Neuronal stem cell (in vitro differentiated cells): ENCODE measurements at regions not wholly inside any gene's neighbourhood (a gene's known extent, or its start where the extent isn't known, plus 50 kb on each side); places are given as distances from the start of the nearest gene placed in this dataset.
"Not testable (repeated sequence)": the region's sequence is repeated elsewhere in the genome, so short reads cannot be mapped to it uniquely, and the experiment has no call there.

Experiments
- DNase-seq: peaks from one replicate; pipeline ENCODE4 v3.0.0-alpha.2; 2013; ENCODE audit warnings: low spot score
- H2AFZ ChIP-seq: one replicate; pipeline ENCODE4 v1.6.1; 2013; ENCODE audit warnings: mild to moderate bottlenecking, low read length, inconsistent platforms
- H2AK5ac ChIP-seq: 2 replicates; pipeline ENCODE4 v1.6.1; 2013; ENCODE audit warnings: low read depth, mild to moderate bottlenecking, inconsistent platforms, low read length, moderate library complexity, mixed read lengths
- H2BK120ac ChIP-seq: 2 replicates; pipeline ENCODE4 v1.6.1; 2013; ENCODE audit warnings: low read depth, mild to moderate bottlenecking, inconsistent platforms, low read length, moderate library complexity, mixed read lengths
- H2BK12ac ChIP-seq: one replicate; pipeline ENCODE4 v1.6.1; 2013; ENCODE audit warnings: low read length, inconsistent platforms
- H2BK15ac ChIP-seq: 2 replicates; pipeline ENCODE4 v1.6.1; 2013; ENCODE audit warnings: mild to moderate bottlenecking, low read length, inconsistent platforms, mixed read lengths
- H2BK5ac ChIP-seq: one replicate; pipeline ENCODE4 v1.6.1; 2013; ENCODE audit warnings: inconsistent platforms, mild to moderate bottlenecking, low read length, moderate library complexity
- H3K14ac ChIP-seq: one replicate; pipeline ENCODE4 v1.6.1; 2013; ENCODE audit warnings: low read length, inconsistent platforms
- H3K18ac ChIP-seq: 2 replicates; pipeline ENCODE4 v1.6.1; 2013; ENCODE audit warnings: low read length, inconsistent platforms
- H3K23ac ChIP-seq: 2 replicates; pipeline ENCODE4 v1.6.1; 2013; ENCODE audit warnings: low read depth, mild to moderate bottlenecking, mixed read lengths, low read length, inconsistent platforms; ENCODE audit not compliant: poor library complexity
- H3K27ac ChIP-seq: replicated peaks from 3 replicates; pipeline ENCODE4 v1.5.1; 2013; ENCODE audit warnings: low read length, inconsistent platforms
- H3K27me3 ChIP-seq, 3 experiments: 2 replicates each; pipeline ENCODE4 v1.6.1; 2013; ENCODE audit warnings: low read length in 3 of 3, mild to moderate bottlenecking in 2 of 3, inconsistent platforms in 1 of 3, low read depth in 1 of 3, mixed read lengths in 1 of 3, moderate library complexity in 1 of 3; ENCODE audit not compliant: control insufficient read depth in 3 of 3, insufficient read depth in 3 of 3
- H3K36me3 ChIP-seq, 2 donors: replicated peaks in 1 of 2; 2 replicates each; pipeline ENCODE4 v1.6.1; 2013; ENCODE audit warnings: low read length in 2 of 2; ENCODE audit not compliant: control insufficient read depth in 2 of 2, insufficient read depth in 2 of 2
- H3K4ac ChIP-seq: 2 replicates; pipeline ENCODE4 v1.6.1; 2013; ENCODE audit warnings: inconsistent platforms, mild to moderate bottlenecking, low read length, moderate library complexity
- H3K4me1 ChIP-seq, 2 donors: 1 replicate in 1 of 2; 2 replicates in 1 of 2; pipeline ENCODE4 v1.6.1; 2013; ENCODE audit warnings: low read length in 2 of 2, low read depth in 1 of 2; ENCODE audit not compliant: control insufficient read depth in 2 of 2, insufficient read depth in 1 of 2
- H3K4me2 ChIP-seq: one replicate; pipeline ENCODE4 v1.6.1; 2013; ENCODE audit warnings: mild to moderate bottlenecking, low read length, inconsistent platforms; ENCODE audit not compliant: insufficient read depth, poor library complexity, severe bottlenecking
- H3K4me3 ChIP-seq, 2 donors: 2 replicates each; pipeline ENCODE4 v1.5.1; 2013; ENCODE audit warnings: low read length in 2 of 2, mild to moderate bottlenecking in 2 of 2, inconsistent platforms in 1 of 2, moderate library complexity in 1 of 2
- H3K79me1 ChIP-seq: one replicate; pipeline ENCODE4 v1.6.1; 2013; ENCODE audit warnings: low read depth, mild to moderate bottlenecking, inconsistent platforms, low read length, moderate library complexity
- H3K9ac ChIP-seq: one replicate; pipeline ENCODE4 v1.6.1; 2013; ENCODE audit warnings: mild to moderate bottlenecking, low read depth, low read length, inconsistent platforms; ENCODE audit not compliant: poor library complexity
- H3K9me3 ChIP-seq, 2 donors: replicated peaks in 1 of 2; 2 replicates each; pipeline versions ENCODE3 to v1.6.1; 2013; ENCODE audit warnings: low read length in 2 of 2, mild to moderate bottlenecking in 2 of 2, inconsistent platforms in 1 of 2, low read depth in 1 of 2, mixed read lengths in 1 of 2, moderate library complexity in 1 of 2; ENCODE audit not compliant: control insufficient read depth in 2 of 2, insufficient read depth in 1 of 2
- H4K8ac ChIP-seq: one replicate; pipeline ENCODE4 v1.6.1; 2013; ENCODE audit warnings: low read depth, mild to moderate bottlenecking, inconsistent platforms, low read length, moderate library complexity
- H4K91ac ChIP-seq: one replicate; pipeline ENCODE4 v1.6.1; 2013; ENCODE audit warnings: low read length, low read depth, mild to moderate bottlenecking, inconsistent platforms; ENCODE audit not compliant: poor library complexity
- WGBS, 2 donors: extraction: QIAGEN DNeasy Blood & Tissue Kit; methylation state at CpG; one replicate each; pipeline ENCODE4 v1.1.7; 2013; ENCODE audit warnings: missing lambda C conversion rate in 2 of 2, mixed read lengths in 1 of 2; ENCODE audit not compliant: insufficient read length in 2 of 2, insufficient replicate concordance in 1 of 2; ENCODE audit errors: extremely low coverage in 2 of 2; 5-methylcytosine and 5-hydroxymethylcytosine counted together

GRCh38 chr5:102592586-102592985, 93.8 kb upstream of the SLCO6A1 start:
- H2BK120ac ChIP-seq, H3K27me3 ChIP-seq, H3K14ac ChIP-seq, H3K4ac ChIP-seq, H3K27ac ChIP-seq, H3K23ac ChIP-seq, H3K4me2 ChIP-seq, H3K18ac ChIP-seq, H2BK15ac ChIP-seq, H2AFZ ChIP-seq, H3K9me3 ChIP-seq, H3K9ac ChIP-seq, H2BK12ac ChIP-seq, H3K4me1 ChIP-seq, H4K91ac ChIP-seq, H2AK5ac ChIP-seq, H3K36me3 ChIP-seq, DNase-seq, H2BK5ac ChIP-seq, H4K8ac ChIP-seq, H3K79me1 ChIP-seq, H3K4me3 ChIP-seq: not testable (repeated sequence)
- WGBS, 2 donors, result no CpG with 5 or more reads among the region's 3 CpGs

- H4K8ac ChIP-seq, result no peak overlapping the region
- no peak overlapping the region for H3K14ac ChIP-seq
- no peaks in the 10 kb centered on the region for H3K27me3 ChIP-seq
- H3K4me1 ChIP-seq, result no peaks in the 10 kb centered on the region
- H3K4ac ChIP-seq, result no peak overlapping the region
- no peak overlapping the region for H3K23ac ChIP-seq
- no peaks in the 10 kb centered on the region for H3K36me3 ChIP-seq
- no peak overlapping the region for H4K91ac ChIP-seq
- H2BK12ac ChIP-seq, result no peak overlapping the region
- WGBS, 2 donors, result no CpG with 5 or more reads among the region's 1 CpG
- no peak overlapping the region for H3K4me3 ChIP-seq
- no peak overlapping the region for H2AFZ ChIP-seq
- no peak overlapping the region for H2BK15ac ChIP-seq
- H3K9ac ChIP-seq, result no peak overlapping the region
- H3K27ac ChIP-seq, result no peak overlapping the region
- H3K18ac ChIP-seq, result no peak overlapping the region
- H2BK5ac ChIP-seq, result no peak overlapping the region
- H3K79me1 ChIP-seq, result no peaks in the 10 kb centered on the region
- no peak overlapping the region for H3K4me2 ChIP-seq
- H2AK5ac ChIP-seq, result no peak overlapping the region
- H3K9me3 ChIP-seq, result peaks cover 0 to 4% of the 10 kb centered on the region in 2 donors
- no peak overlapping the region for H2BK120ac ChIP-seq
- DNase-seq, result no peak
These were observed 95.4 kb upstream of the SLCO6A1 start for GRCh38 chr5:102594192-102594591.

- H3K14ac ChIP-seq, result no peak overlapping the region
- H3K4me2 ChIP-seq, result no peak overlapping the region
- H3K18ac ChIP-seq, result no peak overlapping the region
- no peaks in the 10 kb centered on the region for H3K27me3 ChIP-seq
- H3K4me1 ChIP-seq, result no peaks in the 10 kb centered on the region
- H3K23ac ChIP-seq, result no peak overlapping the region
- H3K9ac ChIP-seq, result no peak overlapping the region
- no peak overlapping the region for H3K4me3 ChIP-seq
- no peak overlapping the region for H2AFZ ChIP-seq
- DNase-seq, result no peak
- H3K4ac ChIP-seq, result no peak overlapping the region
- no peak overlapping the region for H2BK120ac ChIP-seq
- no peak overlapping the region for H4K91ac ChIP-seq
- H2BK15ac ChIP-seq, result no peak overlapping the region
- no peak overlapping the region for H2AK5ac ChIP-seq
- no peak overlapping the region for H4K8ac ChIP-seq
- no peak overlapping the region for H2BK12ac ChIP-seq
- peaks cover 0 to 4% of the 10 kb centered on the region in 2 donors for H3K9me3 ChIP-seq
- no peaks in the 10 kb centered on the region for H3K79me1 ChIP-seq
- H3K27ac ChIP-seq, result no peak overlapping the region
- no peaks in the 10 kb centered on the region for H3K36me3 ChIP-seq
- H2BK5ac ChIP-seq, result no peak overlapping the region
These were observed 96.5 kb upstream of the SLCO6A1 start for GRCh38 chr5:102595332-102595731.

- Histone ChIP-seq H3K4ac (no peak overlapping the region), H3K9ac (no peak overlapping the region), H2BK5ac (no peak overlapping the region), H2BK120ac (no peak overlapping the region), H3K4me3 (no peak overlapping the region), H2BK15ac (no peak overlapping the region), H4K91ac (no peak overlapping the region), H2BK12ac (no peak overlapping the region), H3K36me3 (no peaks in the 10 kb centered on the region), H2AFZ (no peak overlapping the region), H3K27ac (no peak overlapping the region), H2AK5ac (no peak overlapping the region), H3K23ac (no peak overlapping the region), H3K9me3 (peaks cover 0 to 4% of the 10 kb centered on the region in 2 donors), H4K8ac (no peak overlapping the region), H3K14ac (no peak overlapping the region), H3K4me2 (no peak overlapping the region), H3K4me1 (no peaks in the 10 kb centered on the region), H3K79me1 (no peaks in the 10 kb centered on the region), H3K27me3 (no peaks in the 10 kb centered on the region), H3K18ac (no peak overlapping the region)
- DNase-seq, result no peak
- no CpG with 5 or more reads among the region's 3 CpGs for WGBS, 2 donors
These were observed 97.3 kb upstream of the SLCO6A1 start for GRCh38 chr5:102596113-102596512.
